Suppressor macrophage (primary cell): ENCODE measurements at regions not wholly inside any gene's neighbourhood (a gene's known extent, or its start where the extent isn't known, plus 50 kb on each side); places are given as distances from the start of the nearest gene placed in this dataset.
A peak's percentile ranks its signal among the peaks of the same experiment; 100 is the strongest.

Experiments
- DNase-seq, 4 experiments: peaks; one replicate each; pipeline ENCODE4 v3.0.0-alpha.2; 2020 to 2022

DNA sequence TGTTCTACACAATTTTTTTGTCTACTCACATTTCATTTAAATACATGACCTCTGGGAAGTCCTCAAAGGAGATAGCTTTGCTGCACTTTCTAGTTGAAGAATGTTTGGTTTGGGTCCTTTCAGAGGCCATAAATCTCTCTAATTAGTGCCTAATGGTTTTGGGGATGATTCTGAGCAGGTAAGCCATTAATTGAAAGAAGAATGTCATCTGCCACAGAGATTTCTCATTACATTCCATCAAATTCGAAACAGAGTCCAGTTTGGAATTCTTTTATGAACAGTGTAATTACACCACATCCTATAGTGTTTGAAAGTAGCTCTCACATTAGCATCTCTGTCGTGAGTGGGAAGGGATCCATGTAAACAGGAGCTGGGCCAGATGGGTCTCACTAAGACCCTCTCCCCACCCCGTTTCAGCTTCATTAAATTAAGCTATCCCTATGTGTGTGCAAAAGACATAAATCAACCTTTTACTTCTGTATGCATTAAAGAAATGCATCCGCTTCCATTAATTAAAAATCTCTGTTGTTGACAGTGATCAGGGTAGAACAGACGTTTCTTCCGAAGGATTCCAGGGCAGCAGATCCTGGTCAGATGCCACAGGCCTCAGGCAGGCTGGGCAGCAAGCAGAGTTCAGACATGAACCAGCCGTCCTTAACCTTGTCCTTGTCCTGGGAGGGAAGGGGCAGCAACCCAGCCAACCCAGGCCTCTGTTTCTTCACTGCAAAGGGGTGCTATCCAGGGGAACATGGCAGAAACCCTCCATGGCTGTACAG lies 99.8 kb upstream of the MAP1B start:
- DNase-seq: no peak

DNA sequence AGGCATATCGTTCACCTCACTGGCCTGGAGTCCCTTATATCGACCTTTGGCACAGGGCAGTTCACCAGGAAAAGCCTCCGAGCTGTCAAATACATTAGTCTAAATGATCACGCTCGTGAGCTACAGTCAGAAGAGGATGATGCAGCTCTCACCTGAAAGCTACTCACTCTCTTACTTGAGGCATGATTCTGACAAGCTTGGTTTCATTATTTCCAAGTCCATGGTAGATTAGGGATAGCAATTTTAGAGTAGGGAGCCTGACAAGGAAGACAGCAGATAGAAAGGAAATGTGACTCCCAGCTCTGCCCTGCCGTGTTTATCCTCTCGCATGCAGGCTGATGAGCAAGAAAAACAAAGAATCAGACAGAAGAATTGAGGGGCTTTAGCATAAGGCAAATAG lies 98.0 kb upstream of the MAP1B start:
- DNase-seq: no peak

- no peak for DNase-seq
Observed at GRCh38 chr5:72010430-72010829, 96.8 kb upstream of the MAP1B start.

DNA sequence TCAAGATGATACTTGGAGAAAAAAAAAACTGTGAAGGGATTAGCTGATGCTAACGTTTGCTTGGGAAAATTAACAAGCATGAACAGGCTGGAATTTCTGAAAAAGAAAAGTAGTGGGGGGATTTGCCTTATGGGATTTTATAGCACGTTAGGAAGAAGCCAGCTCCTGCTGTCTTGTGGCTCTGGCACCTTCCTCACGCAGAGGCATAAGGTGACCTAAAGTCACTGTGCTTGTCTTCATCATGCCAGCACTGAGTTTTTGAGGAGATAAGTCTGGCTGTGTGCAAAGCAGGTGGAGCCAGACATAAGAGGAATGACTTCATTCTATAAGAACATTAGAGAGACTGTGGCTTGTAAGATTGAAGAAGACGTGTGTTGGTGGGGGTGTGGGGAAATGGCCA lies 94.4 kb upstream of the MAP1B start:
- no peak for DNase-seq

- DNase-seq: no peak
Observed at GRCh38 chr5:72013766-72014624, 93.3 kb upstream of the MAP1B start.

- peak in 1 of 4 experiments; percentile 2 for DNase-seq
Observed at GRCh38 chr5:72015103-72015548, 92.1 kb upstream of the MAP1B start.

DNA sequence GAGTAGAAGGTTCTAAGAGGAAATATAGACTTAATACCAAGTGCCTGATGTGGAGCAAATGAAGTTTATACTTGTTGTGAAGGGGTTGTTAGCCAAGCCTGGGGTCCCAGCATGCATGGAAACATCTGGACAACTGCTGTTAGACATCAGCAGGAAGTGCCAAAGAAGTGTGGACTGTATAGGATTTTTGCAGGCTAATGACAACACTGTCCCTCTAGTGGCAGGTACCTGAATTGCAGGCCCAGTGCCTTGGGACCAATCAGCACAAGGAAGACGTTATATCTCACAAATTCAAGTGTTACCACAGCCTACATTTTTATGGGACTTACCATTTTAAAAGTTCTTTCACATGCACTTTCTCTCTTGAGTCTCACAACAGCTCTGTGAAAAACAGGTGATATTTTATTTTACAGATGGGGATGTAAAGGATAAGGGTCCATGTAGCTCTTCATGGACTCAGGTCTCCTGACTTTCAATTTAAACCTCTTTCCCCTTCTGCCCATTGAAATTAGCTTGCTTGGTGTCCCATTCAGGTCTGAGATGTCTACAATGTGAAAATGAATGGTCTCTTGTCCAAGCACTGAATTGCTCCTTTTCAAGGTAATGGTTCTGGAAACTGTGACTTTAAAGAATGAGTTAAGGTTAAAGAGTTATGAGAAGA lies 89.0 kb upstream of the MAP1B start:
- peak; percentile 66 to 83 (median 80) for DNase-seq

GRCh38 chr5:72020161-72020983 lies 86.9 kb upstream of the MAP1B start:
- no peak for DNase-seq

GRCh38 chr5:72021651-72022357 lies 85.5 kb upstream of the MAP1B start:
- DNase-seq: no peak

DNA sequence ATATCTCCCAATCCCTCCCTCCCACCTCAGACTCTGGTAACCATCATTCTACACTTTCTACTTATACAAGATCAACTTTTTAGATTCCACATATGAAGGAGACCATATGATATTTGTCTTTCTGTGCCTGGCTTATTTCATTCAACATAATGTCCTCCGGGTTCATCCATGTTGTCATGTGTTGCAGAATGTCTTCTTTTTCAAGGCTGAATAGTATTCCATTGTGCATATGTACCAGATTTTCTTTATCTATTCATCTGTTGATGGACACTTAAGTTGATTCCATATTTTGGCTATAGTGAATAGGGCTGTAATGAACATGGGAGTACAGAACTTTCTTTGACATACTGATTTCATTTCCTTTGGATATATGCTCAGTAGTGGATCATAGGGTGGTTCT lies 78.9 kb upstream of the MAP1B start:
- no peak for DNase-seq

GRCh38 chr5:72030237-72030636 lies 77.0 kb upstream of the MAP1B start:
- DNase-seq: no peak

GRCh38 chr5:72032788-72033187 lies 74.5 kb upstream of the MAP1B start:
- DNase-seq: no peak

DNA sequence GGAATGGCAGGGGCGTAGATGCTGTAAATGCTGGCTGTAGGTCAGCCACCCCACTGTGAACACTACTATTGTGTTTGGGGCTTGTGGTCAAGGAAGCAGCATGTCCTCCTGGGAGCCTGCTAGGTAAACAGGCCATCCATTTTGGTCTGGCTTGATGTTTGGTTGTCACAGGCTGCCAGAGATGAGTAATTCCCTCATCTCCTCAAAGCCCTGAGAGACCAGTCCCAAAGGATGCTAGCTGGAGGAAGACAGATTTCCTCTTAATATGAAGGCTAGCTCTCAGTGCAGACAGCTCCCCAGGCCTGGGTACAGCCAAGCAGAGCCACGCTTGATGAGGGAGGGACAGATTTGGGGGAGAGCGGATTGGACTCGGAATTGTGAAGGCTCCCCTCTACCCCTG lies 72.5 kb upstream of the MAP1B start:
- no peak for DNase-seq

GRCh38 chr5:72035831-72036230 lies 71.4 kb upstream of the MAP1B start:
- no peak for DNase-seq

- DNase-seq: no peak
Observed at GRCh38 chr5:72036951-72037350, 70.3 kb upstream of the MAP1B start.

DNA sequence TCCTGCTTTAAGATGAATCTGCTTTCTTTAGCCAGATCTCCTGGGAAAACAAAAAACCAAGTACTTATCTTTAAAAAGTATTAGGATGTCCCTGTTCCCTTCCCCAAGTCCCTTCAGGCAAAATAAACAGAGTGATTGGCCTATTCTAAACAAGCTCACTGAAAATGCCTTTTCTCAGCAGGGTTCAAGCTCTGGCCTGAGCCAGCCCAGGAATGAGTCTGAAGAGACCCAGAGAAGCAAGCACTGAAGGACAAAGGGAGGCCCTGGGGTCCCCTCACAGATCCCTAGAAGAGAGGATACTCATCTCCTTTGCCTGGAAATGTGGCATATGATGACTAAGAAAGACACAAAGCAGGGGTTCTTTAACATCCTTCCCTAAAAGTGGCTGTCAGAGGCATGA lies 66.8 kb upstream of the MAP1B start:
- DNase-seq: no peak

DNA sequence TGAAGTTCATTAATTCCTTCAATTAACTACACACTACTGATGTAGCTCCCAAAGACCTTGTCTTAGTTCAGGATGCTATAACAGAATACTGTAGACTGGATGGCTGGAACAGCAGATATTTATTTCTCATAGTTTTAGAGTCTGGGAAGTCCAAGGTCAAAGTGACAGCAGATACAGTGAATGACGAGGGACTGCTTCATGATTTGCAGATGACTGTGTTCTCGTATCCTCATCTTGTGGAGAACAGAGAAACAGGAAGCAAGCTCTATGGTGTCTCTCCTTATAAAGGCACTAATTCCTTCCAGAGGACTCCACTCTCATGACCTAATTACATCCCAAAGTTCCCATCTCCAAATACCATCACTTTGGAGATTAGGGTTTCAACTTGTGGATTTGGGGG lies 65.6 kb upstream of the MAP1B start:
- DNase-seq: no peak

DNA sequence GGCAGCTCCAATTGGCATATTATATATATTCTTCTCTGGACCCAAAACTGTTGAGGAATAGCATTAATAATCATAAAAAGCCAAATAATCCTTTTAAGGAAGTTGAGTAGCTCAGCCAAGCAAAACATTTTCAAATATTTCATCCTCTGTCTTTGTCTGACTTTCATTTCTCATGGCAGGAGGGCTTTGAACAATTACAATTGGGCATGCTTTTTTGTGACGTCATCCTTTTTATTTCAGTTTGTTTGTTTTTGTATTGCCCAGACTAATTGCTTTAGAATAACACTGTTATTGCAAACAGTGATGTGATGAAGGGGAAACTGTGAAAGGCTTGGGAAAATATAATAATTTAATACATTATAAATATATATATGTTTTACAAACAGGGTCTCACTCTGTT lies 65.2 kb upstream of the MAP1B start:
- no peak for DNase-seq

- DNase-seq: no peak
Observed at GRCh38 chr5:72045692-72046091, 61.6 kb upstream of the MAP1B start.

DNA sequence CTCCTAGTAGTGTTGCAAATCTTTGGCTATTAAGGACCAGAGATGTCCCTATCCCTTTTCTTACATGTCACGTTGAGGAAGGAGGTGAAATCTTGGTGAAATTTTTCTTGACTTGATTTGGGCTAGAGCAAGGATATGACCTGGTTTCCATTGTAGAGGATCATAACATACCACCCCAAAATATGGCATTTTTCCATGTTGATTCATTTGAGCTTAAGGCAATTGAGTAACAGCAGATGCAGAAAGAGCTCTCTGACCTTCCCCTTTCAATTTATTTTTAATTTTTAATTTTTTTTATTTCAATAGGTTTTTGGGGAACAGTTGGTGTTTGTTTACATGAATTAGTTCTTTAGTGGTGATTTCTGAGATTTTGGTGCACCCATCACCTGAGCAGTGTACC lies 61.2 kb upstream of the MAP1B start:
- DNase-seq: no peak

DNA sequence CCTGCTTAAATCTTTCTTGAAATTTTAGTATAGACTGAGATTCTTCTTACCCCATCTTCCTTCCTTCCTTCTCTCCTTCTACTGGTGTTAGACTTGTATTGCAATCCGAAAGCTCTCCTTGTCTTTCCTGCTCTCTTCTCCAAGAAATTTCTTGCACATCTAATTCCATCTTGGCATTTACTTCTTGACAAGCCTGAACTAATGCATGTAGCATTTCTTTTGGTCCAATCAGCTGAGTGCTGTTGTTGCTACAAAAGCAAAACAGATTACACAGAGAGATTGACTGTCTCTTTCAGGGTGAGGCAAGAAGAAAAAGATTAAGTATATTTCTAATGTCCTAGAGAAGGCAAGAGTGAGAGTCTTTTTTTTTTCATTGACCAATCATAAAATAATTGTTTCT lies 51.6 kb upstream of the MAP1B start:
- DNase-seq: no peak
